GM12878 (cell line): ENCODE measurements at regions not wholly inside any gene's neighbourhood (a gene's known extent, or its start where the extent isn't known, plus 50 kb on each side); places are given as distances from the start of the nearest gene placed in this dataset.

Experiments
- ATAC-seq: fragments of 200-7000 bp; cut with Tn5 transposase; 3 replicates; pipeline ENCODE4 v1.9.1; 2020; ENCODE audit warnings: mild to moderate bottlenecking, moderate library complexity
- BruUV-seq: library from RNA; stranded (reverse); fragments of 400-500 nt; replicated peaks from 2 replicates; lab custom pipeline; 2021; lab: Mats Ljungman, UMichigan
- CTCF ChIA-PET: fragments of 300-600 bp; sonication (Branson Sonifier 250); formaldehyde crosslinking; extraction: SDS; loops from one replicate; lab custom pipeline; 2021; ENCODE audit warnings: inconsistent platforms; lab: Yijun Ruan, JAX
- POLR2A ChIA-PET: fragments of 350-600 bp; formaldehyde crosslinking; extraction: SDS; loops from one replicate; lab custom pipeline; 2021; ENCODE audit warnings: inconsistent platforms; lab: Charles Lee
- RAD21 ChIA-PET: fragments of 300-600 bp; sonication (Branson Sonifier 250); formaldehyde crosslinking; loops from one replicate; lab custom pipeline; 2023; ENCODE audit warnings: antibody characterized with exemption; ENCODE audit not compliant: unreplicated experiment; lab: Charles Lee
- SMC1A ChIA-PET: fragments of 300-600 bp; sonication (Branson Sonifier 250); formaldehyde crosslinking; loops from one replicate; lab custom pipeline; 2023; ENCODE audit not compliant: unreplicated experiment, uncharacterized antibody; lab: Charles Lee
- DNase-seq: peaks from one replicate; pipeline ENCODE4 v3.0.0-alpha.2; 2011; ENCODE audit warnings: low read depth, low spot score
- FAIRE-seq: peaks from 3 replicates; lab custom pipeline; 2011; peaks lifted over from hg19 to GRCh38; lab: Jason Lieb, UNC
- H2AFZ ChIP-seq: 2 replicates; pipeline ENCODE4 v1.6.0; 2011; ENCODE audit warnings: low read depth, low read length, control low read depth; ENCODE audit not compliant: control insufficient read depth
- H3K27ac ChIP-seq: 2 replicates; pipeline ENCODE4 v1.5.1; 2011; ENCODE audit warnings: control low read depth; ENCODE audit not compliant: control insufficient read depth, insufficient read depth
- H3K27me3 ChIP-seq, 2 experiments: replicated peaks in 1 of 2; 2 replicates each; pipeline versions ENCODE4 v1.6.0 to v1.6.1; 2011; ENCODE audit warnings: low read length in 1 of 2; ENCODE audit not compliant: control insufficient read depth in 2 of 2, insufficient read depth in 2 of 2
- H3K36me3 ChIP-seq, 2 experiments: 2 replicates each; pipeline ENCODE4 v1.5.1; 2011; ENCODE audit warnings: low read length in 1 of 2; ENCODE audit not compliant: control insufficient read depth in 2 of 2, insufficient read depth in 2 of 2
- H3K4me1 ChIP-seq: 2 replicates; pipeline ENCODE4 v1.6.1; 2011; ENCODE audit warnings: mild to moderate bottlenecking, low read length, moderate library complexity, mixed read lengths; ENCODE audit not compliant: control insufficient read depth, insufficient read depth
- H3K4me2 ChIP-seq: 2 replicates; pipeline ENCODE4 v1.6.0; 2011; ENCODE audit warnings: control low read depth; ENCODE audit not compliant: control insufficient read depth, insufficient read depth
- H3K4me3 ChIP-seq: fragments of 200-600 bp; sonication (generic); 2 replicates; pipeline ENCODE4 v1.5.1; 2016
- H3K79me2 ChIP-seq: 2 replicates; pipeline ENCODE4 v1.6.0; 2011; ENCODE audit warnings: low read length; ENCODE audit not compliant: control insufficient read depth, insufficient read depth
- H3K9ac ChIP-seq: 2 replicates; pipeline ENCODE4 v1.8.0; 2011; ENCODE audit warnings: low read length, control low read depth, mixed read lengths; ENCODE audit not compliant: control insufficient read depth, insufficient read depth
- H3K9me3 ChIP-seq: replicated peaks from 3 replicates; pipeline ENCODE4 v1.5.1; 2011; ENCODE audit warnings: mild to moderate bottlenecking, low read length; ENCODE audit not compliant: control insufficient read depth, insufficient read depth
- H4K20me1 ChIP-seq: 2 replicates; pipeline ENCODE4 v1.6.0; 2011; ENCODE audit not compliant: control insufficient read depth, insufficient read depth
- CHD2 ChIP-seq: IDR thresholded peaks from 2 replicates; pipeline ENCODE4 v1.6.1; 2011; ENCODE audit warnings: low read depth, low read length, improper control_type of control experiment, borderline replicate concordance
- CREM ChIP-seq: IDR thresholded peaks from 2 replicates; pipeline ENCODE4 v1.6.1; 2014; ENCODE audit warnings: antibody characterized with exemption, low read depth
- EZH2 ChIP-seq: IDR thresholded peaks from 2 replicates; pipeline ENCODE4 v1.6.1; 2012; ENCODE audit warnings: low read depth, mild to moderate bottlenecking, control low read depth, inconsistent platforms, low read length, borderline replicate concordance; ENCODE audit not compliant: control insufficient read depth
- GATAD2B ChIP-seq: fragments of 450-650 bp; conservative IDR thresholded peaks from 2 replicates; pipeline ENCODE4 v1.6.1; 2017; ENCODE audit warnings: low read depth, mild to moderate bottlenecking, moderate library complexity
- JUNB ChIP-seq: IDR thresholded peaks from 2 replicates; pipeline ENCODE4 v1.6.1; 2016; ENCODE audit warnings: antibody characterized with exemption, mild to moderate bottlenecking
- JUND ChIP-seq: IDR thresholded peaks from 2 replicates; pipeline ENCODE4 v1.6.1; 2012; ENCODE audit warnings: low read depth, mild to moderate bottlenecking, low read length, improper control_type of control experiment, moderate library complexity
- KDM1A ChIP-seq: fragments of 200-600 bp; sonication (generic); IDR thresholded peaks from 2 replicates; pipeline ENCODE4 v1.6.1; 2016; ENCODE audit warnings: borderline replicate concordance
- PAX5 ChIP-seq: IDR thresholded peaks from 2 replicates; pipeline ENCODE4 v1.6.1; 2011; ENCODE audit warnings: low read depth, low read length, borderline replicate concordance
- POU2F2 ChIP-seq: IDR thresholded peaks from 3 replicates; pipeline ENCODE4 v1.6.1; 2011; ENCODE audit warnings: low read depth, mild to moderate bottlenecking, low read length, borderline replicate concordance
- RUNX3 ChIP-seq: IDR thresholded peaks from 2 replicates; pipeline ENCODE4 v1.6.1; 2012; ENCODE audit warnings: low read length, inconsistent platforms
- STAT1 ChIP-seq: fragments of 450-650 bp; conservative IDR thresholded peaks from 2 replicates; pipeline ENCODE4 v1.6.1; 2014; ENCODE audit warnings: antibody characterized with exemption, mild to moderate bottlenecking
- TCF12 ChIP-seq: IDR thresholded peaks from 2 replicates; pipeline ENCODE4 v1.6.1; 2011; ENCODE audit warnings: low read depth, mild to moderate bottlenecking, low read length
- WGBS: methylation state at CpG from one replicate; pipeline ENCODE4 v1.1.6; 2016; ENCODE audit warnings: low lambda C conversion rate; ENCODE audit not compliant: insufficient replicate concordance, insufficient coverage; ENCODE audit errors: missing lambda C conversion rate; 5-methylcytosine and 5-hydroxymethylcytosine counted together
- in situ Hi-C: fragments of 300-500 bp; cut with MboI; formaldehyde crosslinking; loops from 9 replicates; pipeline ENCODE4 v1.14.3; 2018; ENCODE audit warnings: mixed read lengths
- intact Hi-C: fragments of 100-400 bp; cut with micrococcal nuclease; formaldehyde crosslinking; loops from one replicate; pipeline ENCODE4 v1.14.2; 2022; ENCODE audit not compliant: unreplicated experiment
- TF ChIP-seq, protein P1 (sequence below): IDR thresholded peaks from 2 replicates; pipeline ENCODE4 v1.6.1; 2012; ENCODE audit warnings: low read depth, low read length, improper control_type of control experiment
- TF ChIP-seq, protein P2 (sequence below): fragments of 150-350 bp; IDR thresholded peaks from 2 replicates; pipeline ENCODE4 v1.6.1; 2014; ENCODE audit warnings: mild to moderate bottlenecking, low read depth, low read length

DNA sequence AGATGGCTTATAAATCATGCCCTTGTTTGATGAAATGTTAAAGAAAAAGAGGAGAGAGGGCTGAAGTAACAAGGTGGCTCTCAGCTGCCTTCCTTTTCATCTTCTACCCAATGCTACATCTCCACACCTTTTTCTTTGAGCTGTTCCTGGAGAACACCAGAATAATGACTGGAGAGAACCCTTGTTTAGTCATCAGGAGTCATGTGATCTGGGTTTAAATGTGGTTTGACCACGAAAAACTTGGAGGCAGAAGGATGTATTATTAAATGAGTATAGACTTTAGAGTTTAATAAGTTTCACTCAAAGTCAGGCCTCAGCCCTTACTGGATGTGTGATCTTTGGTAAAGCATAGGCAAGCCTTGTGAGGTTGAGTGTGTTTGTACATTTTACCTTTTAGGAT, 230.3 kb upstream of the TBL1XR1 start:
- no peak overlapping the region for H3K9ac ChIP-seq
- RAD21 ChIA-PET: no interaction called here
- peaks cover 4% of the 10 kb centered on the region for H3K9me3 ChIP-seq
- H3K27ac ChIP-seq: 0 out of 2 replicates have a peak overlapping the region, but pooled peaks have one; percentile 5
- no TSS peak for BruUV-seq
- intact Hi-C loops (no loop called here), in situ Hi-C loops (no loop called here)
- no peaks in the 10 kb centered on the region for H3K36me3 ChIP-seq
- H3K4me1 ChIP-seq: peaks cover 8% of the 10 kb centered on the region
- TF ChIP-seq CREM (no peak), RUNX3 (peak; percentile 20; the same call in 1 of the 2 replicates)
- no peak for FAIRE-seq
- no peaks in the 10 kb centered on the region for H3K27me3 ChIP-seq
- SMC1A ChIA-PET: interaction anchor here (1.0 to 1.8 kb wide), 3 partner anchors 13 to 123 kb away, joined by 3 to 4 read pairs (median 3); no protein-coding TSS in a partner anchor
- POLR2A ChIA-PET: no interaction called here
- H4K20me1 ChIP-seq: no peaks in the 10 kb centered on the region
- H2AFZ ChIP-seq: peak overlapping the region; percentile 73
- ATAC-seq: peak; percentile 13
- no peak for DNase-seq
- no peak overlapping the region for H3K4me3 ChIP-seq
- H3K4me2 ChIP-seq: peak overlapping the region; percentile 50; the same call in 1 of the 2 replicates
- H3K79me2 ChIP-seq: no peaks in the 10 kb centered on the region
- CTCF ChIA-PET: no interaction called here
- 9% methylated on average over 1 of the region's 1 CpG for WGBS

DNA sequence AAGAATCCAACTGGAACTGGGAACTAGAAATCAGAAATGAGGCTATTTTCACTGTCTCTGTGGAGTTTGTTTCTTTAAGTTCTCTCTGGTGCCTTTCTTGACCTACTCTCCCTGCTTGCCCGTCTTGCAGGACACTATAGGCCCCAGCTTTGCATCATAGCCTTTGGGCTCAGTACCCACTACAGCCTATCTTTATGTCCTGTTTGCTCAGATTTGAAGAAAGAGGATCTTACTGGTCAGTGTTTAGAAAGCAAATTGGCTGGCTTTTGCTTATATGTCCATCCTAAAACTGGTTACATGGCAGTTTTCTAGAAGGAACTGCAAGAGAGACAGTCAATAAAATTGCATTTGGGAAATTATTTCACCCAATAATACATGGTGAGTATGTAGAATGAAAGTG, 231.8 kb upstream of the TBL1XR1 start:
- WGBS: 100% methylated on average over 1 of the region's 1 CpG
- FAIRE-seq: no peak
- Histone ChIP-seq H3K4me1 (peaks cover 8% of the 10 kb centered on the region), H2AFZ (no peak overlapping the region), H3K9me3 (peaks cover 4% of the 10 kb centered on the region), H3K9ac (no peak overlapping the region), H3K27me3 (no peaks in the 10 kb centered on the region), H3K27ac (no peak overlapping the region), H3K36me3 (no peaks in the 10 kb centered on the region), H3K4me3 (no peak overlapping the region), H3K4me2 (no peak overlapping the region), H3K79me2 (no peaks in the 10 kb centered on the region), H4K20me1 (no peaks in the 10 kb centered on the region)
- ChIA-PET CTCF (no interaction called here), POLR2A (no interaction called here), SMC1A (interaction anchor here (1.1 to 1.3 kb wide), 2 partner anchors 43 to 377 kb away, joined by 3 read pairs; no protein-coding TSS in a partner anchor), RAD21 (no interaction called here)
- no TSS peak for BruUV-seq
- intact Hi-C loops: no loop called here
- in situ Hi-C loops: no loop called here
- DNase-seq: no peak
- ATAC-seq: no peak
- TF ChIP-seq KDM1A: no peak
- no peak for TF ChIP-seq JUNB
- TF ChIP-seq, protein P1, sequence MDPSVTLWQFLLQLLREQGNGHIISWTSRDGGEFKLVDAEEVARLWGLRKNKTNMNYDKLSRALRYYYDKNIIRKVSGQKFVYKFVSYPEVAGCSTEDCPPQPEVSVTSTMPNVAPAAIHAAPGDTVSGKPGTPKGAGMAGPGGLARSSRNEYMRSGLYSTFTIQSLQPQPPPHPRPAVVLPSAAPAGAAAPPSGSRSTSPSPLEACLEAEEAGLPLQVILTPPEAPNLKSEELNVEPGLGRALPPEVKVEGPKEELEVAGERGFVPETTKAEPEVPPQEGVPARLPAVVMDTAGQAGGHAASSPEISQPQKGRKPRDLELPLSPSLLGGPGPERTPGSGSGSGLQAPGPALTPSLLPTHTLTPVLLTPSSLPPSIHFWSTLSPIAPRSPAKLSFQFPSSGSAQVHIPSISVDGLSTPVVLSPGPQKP: no peak
- TF ChIP-seq, protein P2, sequence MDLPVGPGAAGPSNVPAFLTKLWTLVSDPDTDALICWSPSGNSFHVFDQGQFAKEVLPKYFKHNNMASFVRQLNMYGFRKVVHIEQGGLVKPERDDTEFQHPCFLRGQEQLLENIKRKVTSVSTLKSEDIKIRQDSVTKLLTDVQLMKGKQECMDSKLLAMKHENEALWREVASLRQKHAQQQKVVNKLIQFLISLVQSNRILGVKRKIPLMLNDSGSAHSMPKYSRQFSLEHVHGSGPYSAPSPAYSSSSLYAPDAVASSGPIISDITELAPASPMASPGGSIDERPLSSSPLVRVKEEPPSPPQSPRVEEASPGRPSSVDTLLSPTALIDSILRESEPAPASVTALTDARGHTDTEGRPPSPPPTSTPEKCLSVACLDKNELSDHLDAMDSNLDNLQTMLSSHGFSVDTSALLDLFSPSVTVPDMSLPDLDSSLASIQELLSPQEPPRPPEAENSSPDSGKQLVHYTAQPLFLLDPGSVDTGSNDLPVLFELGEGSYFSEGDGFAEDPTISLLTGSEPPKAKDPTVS: no peak
- TF ChIP-seq TCF12: no peak
- TF ChIP-seq CHD2: no peak
- no peak for TF ChIP-seq PAX5
- no peak for TF ChIP-seq JUND
- TF ChIP-seq STAT1: no peak
- TF ChIP-seq EZH2: no peak
- no peak for TF ChIP-seq POU2F2
- TF ChIP-seq GATAD2B: no peak
